SK-N-SH (cell line): ENCODE measurements at regions not wholly inside any gene's neighbourhood (a gene's known extent, or its start where the extent isn't known, plus 50 kb on each side); places are given as distances from the start of the nearest gene placed in this dataset.

ENCODE experiments used
- CTCF ChIA-PET: fragments of 300-600, 350-600 bp; formaldehyde crosslinking; extraction: SDS; loops from one replicate; lab custom pipeline; 2021; lab: Yijun Ruan, JAX
- POLR2A ChIA-PET: fragments of 350-600 bp; sonication (Branson Sonifier 250); formaldehyde crosslinking; extraction: SDS; loops from one replicate; lab custom pipeline; 2020; ENCODE audit warnings: antibody characterized with exemption, inconsistent platforms; lab: Yijun Ruan, JAX
- DNase-seq: peaks from one replicate; pipeline ENCODE4 v3.0.0; 2012
- H2AFZ ChIP-seq: fragments of 200-600 bp; sonication (generic); 2 replicates; pipeline ENCODE4 v1.8.1; 2016; ENCODE audit warnings: antibody characterized with exemption, mild to moderate bottlenecking, low read depth
- H3F3A ChIP-seq: fragments of 200-600 bp; sonication (generic); replicated peaks from 2 replicates; pipeline ENCODE3; 2016; ENCODE audit warnings: antibody characterized with exemption, mild to moderate bottlenecking; ENCODE audit not compliant: insufficient read depth
- H3K27ac ChIP-seq, 2 experiments: fragments of 200-500 bp in 1 of 2; fragments of 200-600 bp in 1 of 2; sonication (Bioruptor generic) in 1 of 2; sonication (generic), shearing (Covaris generic) in 1 of 2; 2 replicates each; pipeline versions ENCODE4 v1.5.1 to v1.6.1; 2014 to 2016; ENCODE audit warnings: low read depth in 2 of 2, inconsistent platforms in 1 of 2, low read length in 1 of 2, mild to moderate bottlenecking in 1 of 2, mixed read lengths in 1 of 2
- H3K27me3 ChIP-seq: fragments of 200-600 bp; sonication (generic), shearing (Covaris generic); 2 replicates; pipeline ENCODE4 v1.6.1; 2016; ENCODE audit warnings: mixed run types; ENCODE audit not compliant: insufficient read depth
- H3K36me3 ChIP-seq, 2 experiments: fragments of 200-500 bp in 1 of 2; fragments of 200-600 bp in 1 of 2; sonication (Bioruptor generic) in 1 of 2; sonication (generic) in 1 of 2; replicated peaks in 1 of 2; 2 replicates each; pipeline versions ENCODE3 to v1.5.1; 2014 to 2016; ENCODE audit warnings: low read length in 1 of 2, mild to moderate bottlenecking in 1 of 2; ENCODE audit not compliant: insufficient read depth in 2 of 2, control insufficient read depth in 1 of 2
- H3K4me1 ChIP-seq, 2 experiments: fragments of 200-500 bp in 1 of 2; fragments of 200-600 bp in 1 of 2; sonication (Bioruptor generic) in 1 of 2; sonication (generic), shearing (Covaris generic) in 1 of 2; 2 replicates each; pipeline versions ENCODE4 v1.5.1 to v1.6.1; 2014 to 2016; ENCODE audit warnings: low read depth in 1 of 2, low read length in 1 of 2, mixed run types in 1 of 2; ENCODE audit not compliant: insufficient read depth in 2 of 2, control insufficient read depth in 1 of 2
- H3K4me2 ChIP-seq: fragments of 200-600 bp; sonication (generic), shearing (Covaris generic); 2 replicates; pipeline ENCODE4 v1.6.1; 2017; ENCODE audit warnings: mixed run types
- H3K4me3 ChIP-seq, 2 experiments: fragments of 200-500 bp in 1 of 2; fragments of 200-600 bp in 1 of 2; sonication (Bioruptor generic) in 1 of 2; sonication (generic), shearing (Covaris generic) in 1 of 2; 2 replicates each; pipeline versions ENCODE4 v1.5.1 to v1.8.1; 2014 to 2016; ENCODE audit warnings: low read depth in 2 of 2, inconsistent platforms in 1 of 2, low read length in 1 of 2, mild to moderate bottlenecking in 1 of 2, mixed read lengths in 1 of 2, moderate library complexity in 1 of 2
- H3K79me2 ChIP-seq: fragments of 200-600 bp; sonication (generic); 2 replicates; pipeline ENCODE4 v1.8.1; 2017; ENCODE audit warnings: mild to moderate bottlenecking; ENCODE audit not compliant: insufficient read depth
- H3K9ac ChIP-seq: fragments of 200-600 bp; sonication (generic); 2 replicates; pipeline ENCODE4 v1.6.1; 2017; ENCODE audit warnings: mixed run types
- H3K9me2 ChIP-seq: fragments of 200-600 bp; sonication (generic); 2 replicates; pipeline ENCODE4 v1.6.1; 2017; ENCODE audit warnings: mixed run types
- H3K9me3 ChIP-seq: fragments of 200-600 bp; sonication (generic); 2 replicates; pipeline ENCODE4 v1.6.1; 2017; ENCODE audit warnings: mixed run types, mild to moderate bottlenecking, moderate library complexity
- H4K20me1 ChIP-seq: fragments of 200-600 bp; sonication (generic); 2 replicates; pipeline ENCODE4 v1.6.1; 2017; ENCODE audit warnings: mild to moderate bottlenecking, mixed run types; ENCODE audit not compliant: insufficient read depth
- CHD2 ChIP-seq: fragments of 150-350 bp; IDR thresholded peaks from 2 replicates; pipeline ENCODE4 v1.6.1; 2018; ENCODE audit warnings: low read length; ENCODE audit not compliant: partially characterized antibody
- EP300 ChIP-seq, 2 experiments: IDR thresholded peaks; 2 replicates each; pipeline versions ENCODE4 v1.4.0 to v1.6.1; 2012; ENCODE audit warnings: borderline replicate concordance in 1 of 2, low read depth in 1 of 2, low read length in 1 of 2
- FOSL2 ChIP-seq: IDR thresholded peaks from 2 replicates; pipeline ENCODE4 v1.4.0; 2012; ENCODE audit warnings: low read depth, mild to moderate bottlenecking, moderate library complexity, borderline replicate concordance
- FOXJ3 ChIP-seq: sonication (generic); formaldehyde crosslinking; IDR thresholded peaks from 2 replicates; pipeline ENCODE4 v1.5.1; 2020; ENCODE audit warnings: mild to moderate bottlenecking, missing genetic modification reagents
- GATA2 ChIP-seq: sonication (generic); formaldehyde crosslinking; IDR thresholded peaks from 2 replicates; pipeline ENCODE4 v1.5.0; 2020; ENCODE audit warnings: mild to moderate bottlenecking, missing genetic modification reagents
- IRF3 ChIP-seq: fragments of 150-350 bp; IDR thresholded peaks from 2 replicates; pipeline ENCODE4 v1.6.1; 2016; ENCODE audit warnings: mild to moderate bottlenecking, low read depth, low read length
- PBX3 ChIP-seq: IDR thresholded peaks from 2 replicates; pipeline ENCODE4; 2012
- REST ChIP-seq: IDR thresholded peaks from 2 replicates; pipeline ENCODE4 v1.6.1; 2012; ENCODE audit warnings: mild to moderate bottlenecking, low read depth, low read length, moderate library complexity
- RXRA ChIP-seq: IDR thresholded peaks from 2 replicates; pipeline ENCODE4 v1.4.0; 2012; ENCODE audit warnings: low read depth, mild to moderate bottlenecking, borderline replicate concordance
- SIN3A ChIP-seq: IDR thresholded peaks from 2 replicates; pipeline ENCODE4 v1.6.1; 2012; ENCODE audit warnings: low read depth, mild to moderate bottlenecking, low read length, moderate library complexity, borderline replicate concordance
- SMC3 ChIP-seq: IDR thresholded peaks from 2 replicates; pipeline ENCODE4 v1.6.1; 2012; ENCODE audit warnings: low read depth, low read length, improper control_type of control experiment
- TEAD4 ChIP-seq: IDR thresholded peaks from 2 replicates; pipeline ENCODE4 v1.4.0; 2012; ENCODE audit warnings: mild to moderate bottlenecking, borderline replicate concordance; ENCODE audit not compliant: insufficient read depth
- USF1 ChIP-seq: IDR thresholded peaks from 2 replicates; pipeline ENCODE4 v1.4.0; 2012; ENCODE audit warnings: low read depth, borderline replicate concordance
- WGBS: methylation state at CpG from one replicate; pipeline ENCODE4 v1.1.6; 2017; ENCODE audit warnings: low lambda C conversion rate; 5-methylcytosine and 5-hydroxymethylcytosine counted together

- ChIA-PET CTCF (no interaction called here), POLR2A (no interaction called here)
- H3K27ac ChIP-seq = peak overlapping the region in 1 of 2 experiments; percentile 62; a peak in 2 of 4 replicates
- H3K79me2 ChIP-seq = no peaks in the 10 kb centered on the region
- no peaks in the 10 kb centered on the region for H4K20me1 ChIP-seq
- 92% methylated on average over 7 of the region's 7 CpGs for WGBS
- H3K36me3 ChIP-seq = no peaks in the 10 kb centered on the region
- no peak overlapping the region for H3K4me2 ChIP-seq
- H3K27me3 ChIP-seq = no peaks in the 10 kb centered on the region
- peaks cover 0 to 9% of the 10 kb centered on the region in 2 experiments; a peak in 2 of 4 replicates for H3K4me1 ChIP-seq
- peaks cover 9% of the 10 kb centered on the region for H3F3A ChIP-seq
- TF ChIP-seq EP300 (IDR thresholded peaks at IDR 0.05; ENCODE audit: borderline replicate concordance in 1 of 2, low read depth in 1 of 2, low read length in 1 of 2) (no peak), IRF3 (no peak), GATA2 (CRISPR knock-in tag) (no peak), REST (no peak), FOXJ3 (no peak), PBX3 (no peak), FOSL2 (no peak)
- H3K9me2 ChIP-seq = no peaks in the 10 kb centered on the region
- no peak overlapping the region for H3K4me3 ChIP-seq
- H2AFZ ChIP-seq = no peak overlapping the region
- DNase-seq = peak; percentile 22
- no peaks in the 10 kb centered on the region for H3K9me3 ChIP-seq
- H3K9ac ChIP-seq = no peak overlapping the region
Measured at GRCh38 chr18:6595666-6596065, 133.8 kb upstream of the ARHGAP28 start.

GRCh38 chr18:6598657-6599056 lies 130.9 kb upstream of the ARHGAP28 start:
- H3K79me2 ChIP-seq = no peaks in the 10 kb centered on the region
- H3K27me3 ChIP-seq = no peaks in the 10 kb centered on the region
- H3K4me1 ChIP-seq = peaks cover 0 to 7% of the 10 kb centered on the region in 2 experiments; a peak in 1 of 4 replicates
- no peaks in the 10 kb centered on the region for H3F3A ChIP-seq
- CTCF ChIA-PET = interaction anchor here (0.9 kb wide), 1 partner anchor 40 kb away, joined by 5 read pairs; no protein-coding TSS in a partner anchor
- H3K9ac ChIP-seq = no peak overlapping the region
- POLR2A ChIA-PET = no interaction called here
- H2AFZ ChIP-seq = no peak overlapping the region
- 76% methylated on average over 7 of the region's 7 CpGs for whole genome bisulfite sequencing
- H3K36me3 ChIP-seq = no peaks in the 10 kb centered on the region
- no peak overlapping the region for H3K27ac ChIP-seq
- TF ChIP-seq USF1 = no peak
- no peak for TF ChIP-seq IRF3
- no peak for TF ChIP-seq REST
- no peak for TF ChIP-seq SMC3
- TF ChIP-seq SIN3A = no peak
- TF ChIP-seq TEAD4 = no peak
- TF ChIP-seq RXRA = no peak
- TF ChIP-seq CHD2 = no peak
- no peaks in the 10 kb centered on the region for H4K20me1 ChIP-seq
- H3K9me2 ChIP-seq = no peaks in the 10 kb centered on the region
- DNase-seq = no peak
- H3K4me3 ChIP-seq = no peak overlapping the region
- no peak overlapping the region for H3K4me2 ChIP-seq
- no peaks in the 10 kb centered on the region for H3K9me3 ChIP-seq
